CD14-positive monocyte (primary cell): ENCODE measurements at regions not wholly inside any gene's neighbourhood (a gene's known extent, or its start where the extent isn't known, plus 50 kb on each side); places are given as distances from the start of the nearest gene placed in this dataset.

Source experiments
- DNase-seq, 3 donors: peaks; one replicate each; pipeline ENCODE4 v3.0.0-alpha.2; 2011 to 2022
- H2AFZ ChIP-seq: 2 replicates; pipeline ENCODE4 v1.6.0; 2012; ENCODE audit warnings: mild to moderate bottlenecking, low read depth, low read length, inconsistent platforms; ENCODE audit not compliant: insufficient read depth, poor library complexity, severe bottlenecking
- H3K27ac ChIP-seq, 2 donors: 1 replicate in 1 of 2; 2 replicates in 1 of 2; pipeline ENCODE4 v1.5.1; 2012 to 2013; ENCODE audit warnings: low read length in 2 of 2, control low read depth in 1 of 2, inconsistent platforms in 1 of 2, low read depth in 1 of 2, mild to moderate bottlenecking in 1 of 2
- H3K27me3 ChIP-seq, 2 donors: one replicate each; pipeline versions ENCODE4 v1.6.0 to v1.6.1; 2011 to 2013; ENCODE audit warnings: low read length in 2 of 2; ENCODE audit not compliant: control insufficient read depth in 2 of 2, insufficient read depth in 2 of 2
- H3K36me3 ChIP-seq, 2 donors: replicated peaks in 1 of 2; 1 replicate in 1 of 2; 2 replicates in 1 of 2; pipeline versions ENCODE4 v1.5.1 to v1.6.1; 2012 to 2013; ENCODE audit warnings: low read length in 2 of 2, control low read depth in 1 of 2, inconsistent platforms in 1 of 2, mild to moderate bottlenecking in 1 of 2; ENCODE audit not compliant: insufficient read depth in 2 of 2, control insufficient read depth in 1 of 2
- H3K4me1 ChIP-seq, 2 donors: 1 replicate in 1 of 2; 2 replicates in 1 of 2; pipeline versions ENCODE4 v1.5.1 to v1.6.1; 2012 to 2013; ENCODE audit warnings: low read length in 2 of 2, control low read depth in 1 of 2, inconsistent platforms in 1 of 2, mild to moderate bottlenecking in 1 of 2, moderate library complexity in 1 of 2; ENCODE audit not compliant: insufficient read depth in 2 of 2, control insufficient read depth in 1 of 2
- H3K4me2 ChIP-seq: replicated peaks from 2 replicates; pipeline ENCODE3; 2012; ENCODE audit warnings: low read length, moderate library complexity, mild to moderate bottlenecking; ENCODE audit not compliant: poor library complexity, severe bottlenecking; ENCODE audit errors: extremely low read depth
- H3K4me3 ChIP-seq, 3 experiments: fragments of 200-600 bp in 1 of 3; sonication (generic) in 1 of 3; replicated peaks in 1 of 3; 1 replicate in 2 of 3; 2 replicates in 1 of 3; pipeline ENCODE4 v1.5.1; 2011 to 2013; ENCODE audit warnings: low read length in 3 of 3, mild to moderate bottlenecking in 3 of 3, control low read depth in 2 of 3, low read depth in 2 of 3, inconsistent platforms in 1 of 3, moderate library complexity in 1 of 3
- H3K79me2 ChIP-seq: 2 replicates; pipeline ENCODE4 v1.6.0; 2012; ENCODE audit warnings: mild to moderate bottlenecking, control low read depth, inconsistent platforms, low read length, moderate library complexity; ENCODE audit not compliant: insufficient read depth
- H3K9ac ChIP-seq: 2 replicates; pipeline ENCODE4 v1.6.0; 2017; ENCODE audit warnings: low read length, mild to moderate bottlenecking; ENCODE audit not compliant: insufficient read depth, poor library complexity, severe bottlenecking
- H3K9me3 ChIP-seq, 2 donors: replicated peaks in 1 of 2; 1 replicate in 1 of 2; 2 replicates in 1 of 2; pipeline versions ENCODE4 v1.5.1 to v1.6.1; 2012 to 2013; ENCODE audit warnings: low read length in 2 of 2, control low read depth in 1 of 2; ENCODE audit not compliant: control insufficient read depth in 1 of 2, insufficient read depth in 1 of 2
- H4K20me1 ChIP-seq: 2 replicates; pipeline ENCODE4 v1.6.0; 2012; ENCODE audit warnings: mild to moderate bottlenecking, low read length, control low read depth, moderate library complexity; ENCODE audit not compliant: insufficient read depth
- H3K27ac Mint-ChIP-seq, 7 donors: one replicate each; pipeline ENCODE4 v1.8.0; 2020; ENCODE audit warnings: mild to moderate bottlenecking in 7 of 7, mixed read lengths in 7 of 7, moderate library complexity in 6 of 7, inconsistent platforms in 2 of 7
- H3K27me3 Mint-ChIP-seq, 3 donors: one replicate each; pipeline ENCODE4 v1.8.0; 2021 to 2022; ENCODE audit warnings: low read depth in 3 of 3, mild to moderate bottlenecking in 3 of 3, mixed read lengths in 3 of 3, moderate library complexity in 3 of 3, inconsistent platforms in 1 of 3
- H3K36me3 Mint-ChIP-seq, 2 donors: one replicate each; pipeline ENCODE4 v1.8.0; 2020; ENCODE audit warnings: mixed read lengths in 2 of 2, inconsistent platforms in 1 of 2, mild to moderate bottlenecking in 1 of 2
- H3K4me1 Mint-ChIP-seq: one replicate; pipeline ENCODE4 v1.8.0; 2020; ENCODE audit warnings: mild to moderate bottlenecking, mixed read lengths
- H3K4me3 Mint-ChIP-seq, 2 donors: one replicate each; pipeline ENCODE4 v1.8.0; 2020; ENCODE audit warnings: mild to moderate bottlenecking in 2 of 2, mixed read lengths in 2 of 2, moderate library complexity in 1 of 2
- H3K9me3 Mint-ChIP-seq, 7 donors: one replicate each; pipeline ENCODE4 v1.8.0; 2020 to 2022; ENCODE audit warnings: mixed read lengths in 7 of 7, mild to moderate bottlenecking in 6 of 7, moderate library complexity in 6 of 7, inconsistent platforms in 2 of 7
- CTCF ChIP-seq: fragments of 200-600 bp; IDR thresholded peaks from one replicate; pipeline ENCODE4 v1.8.0; 2022; ENCODE audit warnings: antibody characterized with exemption, mild to moderate bottlenecking
- WGBS: methylation state at CpG from one replicate; pipeline ENCODE4 v1.1.5; 2013; ENCODE audit warnings: missing lambda C conversion rate; ENCODE audit not compliant: insufficient coverage; 5-methylcytosine and 5-hydroxymethylcytosine counted together
- intact Hi-C, 2 donors: fragments of 100-400 bp; cut with micrococcal nuclease; formaldehyde crosslinking; loops; one replicate each; pipeline versions ENCODE4 v1.15.0 to v1.15.1; 2023

DNA sequence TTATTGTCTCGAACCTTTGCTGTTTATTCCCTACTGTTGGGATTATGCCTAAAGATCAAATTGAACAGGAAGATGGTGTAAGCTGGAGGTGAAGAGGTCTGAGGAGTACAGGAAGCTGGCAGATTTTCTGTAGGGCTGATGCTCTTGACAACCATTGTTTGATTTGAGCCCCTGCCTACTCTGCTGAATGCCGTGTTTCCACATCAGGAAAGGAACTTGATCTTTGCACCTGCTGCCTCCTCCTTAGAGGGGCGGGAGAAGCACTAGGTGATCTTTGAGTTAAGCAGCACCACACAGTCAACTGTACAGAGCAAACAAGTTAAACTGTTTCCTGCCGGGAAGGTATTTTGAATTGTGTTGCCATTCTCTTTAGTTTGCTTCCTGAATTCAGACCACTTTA lies 364.6 kb upstream of the EPHA6 start:
- no peak overlapping the region for H3K4me2 ChIP-seq
- Mint-ChIP-seq H3K27ac (no peak overlapping the region), H3K36me3 (no peaks in the 10 kb centered on the region), H3K9me3 (peaks cover 0 to 5% (median 0%) of the 10 kb centered on the region in 7 donors), H3K4me3 (no peak overlapping the region), H3K4me1 (no peaks in the 10 kb centered on the region), H3K27me3 (no peaks in the 10 kb centered on the region)
- no peak overlapping the region for H2AFZ ChIP-seq
- no peak for DNase-seq
- peaks cover 0 to 3% of the 10 kb centered on the region in 2 donors for H3K9me3 ChIP-seq
- H3K4me1 ChIP-seq, result no peaks in the 10 kb centered on the region
- no peak for TF ChIP-seq CTCF
- H3K4me3 ChIP-seq, result no peak overlapping the region
- intact Hi-C loops, result no loop called here
- H3K79me2 ChIP-seq, result no peaks in the 10 kb centered on the region
- H3K36me3 ChIP-seq, result no peaks in the 10 kb centered on the region
- H3K9ac ChIP-seq, result no peak overlapping the region
- H3K27me3 ChIP-seq, result no peaks in the 10 kb centered on the region
- no peaks in the 10 kb centered on the region for H4K20me1 ChIP-seq
- WGBS, result 40% methylated on average over 1 of the region's 4 CpGs
- H3K27ac ChIP-seq, result no peak overlapping the region

DNA sequence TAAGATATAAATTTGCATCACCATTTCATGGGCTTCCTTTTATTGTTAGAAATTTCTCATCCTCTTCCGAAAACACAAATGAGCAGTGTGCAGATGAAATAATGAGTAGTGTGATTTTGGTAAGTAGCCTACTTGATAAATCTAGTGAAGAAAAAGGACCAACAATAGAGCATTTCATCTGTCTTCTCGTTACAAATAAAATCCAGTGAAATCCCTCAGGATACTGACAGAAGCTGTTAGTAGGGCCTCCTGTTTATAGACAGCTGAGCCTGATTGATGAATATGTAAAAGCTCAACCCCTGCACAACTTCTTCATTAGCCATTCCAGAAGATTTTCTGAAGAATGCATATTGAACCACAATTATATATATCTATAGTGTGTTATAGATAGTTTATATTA lies 363.7 kb upstream of the EPHA6 start:
- H3K4me1 ChIP-seq, result no peaks in the 10 kb centered on the region
- no peak overlapping the region for H3K4me3 Mint-ChIP-seq
- no peaks in the 10 kb centered on the region for H3K79me2 ChIP-seq
- WGBS, result no CpG with 5 or more reads among the region's 2 CpGs
- H3K27me3 Mint-ChIP-seq, result no peaks in the 10 kb centered on the region
- no peaks in the 10 kb centered on the region for H3K36me3 Mint-ChIP-seq
- no peak overlapping the region for H3K27ac ChIP-seq
- H2AFZ ChIP-seq, result no peak overlapping the region
- no peaks in the 10 kb centered on the region for H4K20me1 ChIP-seq
- H3K4me3 ChIP-seq, result no peak overlapping the region
- intact Hi-C loops, result no loop called here
- peaks cover 0 to 5% (median 0%) of the 10 kb centered on the region in 7 donors for H3K9me3 Mint-ChIP-seq
- H3K9me3 ChIP-seq, result peaks cover under 1 to 3% of the 10 kb centered on the region in 2 donors
- no peak for TF ChIP-seq CTCF
- no peak overlapping the region for H3K9ac ChIP-seq
- no peak for DNase-seq
- H3K4me1 Mint-ChIP-seq, result no peaks in the 10 kb centered on the region
- H3K27me3 ChIP-seq, result no peaks in the 10 kb centered on the region
- no peak overlapping the region for H3K27ac Mint-ChIP-seq
- no peak overlapping the region for H3K4me2 ChIP-seq
- no peaks in the 10 kb centered on the region for H3K36me3 ChIP-seq
